ENCODE measurements at regions not wholly inside any gene's neighbourhood (a gene's known extent, or its start where the extent isn't known, plus 50 kb on each side); places are given as distances from the start of the nearest gene placed in this dataset.

DNA sequence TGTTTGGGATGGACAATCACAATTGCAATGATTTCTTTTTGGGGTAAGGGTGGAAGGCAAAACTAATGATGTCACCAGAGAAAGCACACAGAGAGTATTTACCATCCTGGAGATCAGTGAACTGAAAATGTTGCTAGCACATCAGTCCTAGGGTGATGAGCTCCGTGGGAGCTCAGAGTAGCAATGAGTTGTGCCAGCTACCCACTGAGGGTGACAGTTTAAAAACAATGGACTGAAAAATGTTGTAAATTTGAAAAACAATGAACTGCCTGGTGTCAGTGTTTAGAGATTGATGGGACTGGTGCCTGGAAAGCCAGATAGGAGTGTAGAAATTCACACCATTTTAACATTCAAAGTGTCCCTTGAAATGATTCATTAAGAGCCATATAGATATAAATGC lies 198.5 kb downstream of the ATP23 start:
- no peak for DNase-seq (ENCODE audit: low read depth in 2 of 2)

- no peak for DNase-seq (ENCODE audit: low read depth in 2 of 2)
Measured at GRCh38 chr12:58140395-58140794, 199.0 kb downstream of the ATP23 start.

- no peak for DNase-seq (ENCODE audit: low read depth in 2 of 2)
Measured at GRCh38 chr12:58142991-58143390, 201.6 kb downstream of the ATP23 start.

DNA sequence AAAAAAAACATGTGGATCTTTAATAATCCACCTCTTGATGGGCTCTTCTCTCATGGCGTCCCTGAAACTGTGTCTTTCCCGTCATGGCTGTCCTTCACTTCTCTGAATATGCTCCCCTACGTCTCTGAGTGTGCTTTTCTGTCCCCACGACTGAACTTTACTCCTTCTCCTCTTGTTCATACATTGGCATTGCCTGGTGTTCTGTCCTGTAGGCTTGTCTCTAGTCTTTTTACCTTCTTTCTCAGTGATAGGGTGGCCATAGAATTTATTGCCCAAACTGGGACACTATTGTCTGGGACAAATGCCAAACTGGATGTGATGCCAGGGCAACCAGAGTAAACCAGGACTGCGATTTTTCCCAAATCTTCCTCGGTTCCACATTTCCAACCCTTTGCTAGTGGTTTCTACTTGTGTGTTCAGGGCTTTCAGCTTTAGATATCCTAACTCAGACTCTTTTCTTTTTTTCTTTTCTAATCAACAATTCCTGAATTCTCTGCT lies 202.2 kb downstream of the ATP23 start:
- no peak for DNase-seq (ENCODE audit: low read depth in 2 of 2)

GRCh38 chr12:58148405-58148804 lies 207.0 kb downstream of the ATP23 start:
- DNase-seq (ENCODE audit: low read depth in 2 of 2) = no peak

DNA sequence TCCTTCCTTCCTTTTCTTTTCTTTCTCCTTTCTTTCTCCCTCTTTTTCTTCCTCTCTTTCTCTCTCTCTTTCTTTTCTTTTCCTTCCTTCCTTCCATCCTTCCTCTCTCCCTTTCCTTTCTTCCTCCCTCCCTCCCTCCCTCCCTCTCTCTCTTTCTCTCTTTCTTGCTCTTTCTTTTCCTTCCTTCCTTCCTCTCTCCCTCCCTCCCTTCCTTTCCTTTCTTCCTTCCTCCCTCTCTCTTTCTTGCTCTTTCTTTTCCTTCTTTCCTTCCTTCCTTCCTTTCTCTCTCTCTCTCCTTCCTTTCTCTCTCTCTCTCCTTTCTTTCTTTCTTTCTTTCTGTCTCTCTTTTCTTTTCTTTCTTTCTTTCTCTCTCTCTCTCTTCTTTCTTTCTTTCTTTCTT lies 207.6 kb downstream of the ATP23 start:
- no peak for DNase-seq (ENCODE audit: low read depth in 2 of 2)

- DNase-seq (ENCODE audit: low read depth in 2 of 2) = no peak
Measured at GRCh38 chr12:58154359-58154758, 213.0 kb downstream of the ATP23 start.

DNA sequence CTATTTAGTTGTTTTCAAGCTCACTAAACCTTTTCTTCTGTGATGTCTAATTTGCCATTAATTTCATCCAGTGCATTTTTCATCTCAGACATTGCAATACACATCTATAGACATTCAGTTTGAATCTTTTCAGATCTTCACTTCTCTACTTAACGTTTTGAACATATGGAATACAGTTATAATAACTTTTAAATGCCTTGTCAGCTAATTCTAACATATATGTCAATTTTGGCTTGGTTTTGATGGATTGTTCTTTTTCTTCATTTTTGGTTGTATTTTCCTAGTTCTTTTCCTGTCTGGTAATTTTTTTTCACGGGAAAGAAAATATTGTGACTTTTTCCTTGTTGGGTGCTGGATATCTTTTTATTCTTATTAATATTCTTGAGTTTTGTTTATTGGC lies 215.3 kb downstream of the ATP23 start:
- no peak for DNase-seq (ENCODE audit: low read depth in 2 of 2)

DNA sequence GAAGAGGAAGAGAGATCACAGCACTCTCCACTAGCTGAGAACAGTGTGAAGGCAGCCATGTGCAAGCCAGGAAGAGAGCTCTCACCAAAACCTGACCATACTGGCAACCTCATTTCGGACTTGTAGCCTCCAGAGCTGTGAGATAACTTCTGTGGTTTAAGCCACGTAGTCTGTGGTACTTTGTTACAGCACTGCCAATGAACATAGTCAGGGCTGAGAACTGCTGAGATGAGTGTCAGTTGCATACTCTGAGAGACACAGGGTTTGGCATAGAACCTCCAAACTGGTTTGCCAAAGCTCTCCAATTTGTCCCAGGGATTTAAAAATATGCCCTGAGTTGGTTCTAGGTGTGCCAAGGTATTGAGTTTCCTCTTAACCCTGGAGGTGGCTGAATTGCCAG lies 218.6 kb downstream of the ATP23 start:
- no peak for DNase-seq (ENCODE audit: low read depth in 2 of 2)

DNA sequence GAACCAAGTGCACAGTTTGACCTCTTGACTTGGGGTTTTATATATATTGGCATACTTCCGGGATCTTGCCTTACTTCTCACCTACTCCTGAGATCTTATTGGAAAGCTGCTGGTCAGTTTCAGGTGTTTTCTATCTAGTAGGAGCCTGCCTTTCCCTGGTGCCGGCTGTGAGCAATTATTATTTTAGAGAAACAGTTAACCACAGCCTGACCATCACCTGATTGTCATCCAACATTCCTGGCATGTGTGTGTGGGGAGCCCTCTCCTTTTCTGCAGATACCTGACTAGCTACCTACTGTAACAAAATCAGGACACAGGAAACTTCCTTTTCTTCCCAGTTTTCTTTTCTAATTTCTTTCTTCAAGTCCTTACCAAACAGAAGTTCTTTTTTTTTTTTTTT lies 220.4 kb downstream of the ATP23 start:
- no peak for DNase-seq (ENCODE audit: low read depth in 2 of 2)

DNA sequence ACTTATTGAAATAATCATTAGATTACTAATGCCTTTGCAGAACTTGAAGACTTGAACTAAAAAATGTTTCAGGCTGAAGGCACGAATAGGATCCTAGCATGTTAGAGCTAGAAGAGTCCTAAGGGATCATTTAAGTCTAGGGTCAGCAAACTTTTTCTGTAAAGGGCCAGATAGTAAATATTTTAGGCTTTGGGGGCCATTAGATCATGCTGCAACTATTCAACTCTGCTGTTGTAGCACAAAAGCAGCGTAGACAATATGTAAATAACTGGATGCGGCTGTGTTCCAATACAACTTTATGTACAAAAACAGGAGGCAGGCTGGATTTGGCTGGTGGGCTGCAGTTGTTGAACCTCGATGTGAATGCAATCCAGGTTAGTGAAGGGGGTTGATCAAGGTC lies 221.7 kb downstream of the ATP23 start:
- DNase-seq (ENCODE audit: low read depth in 2 of 2) = no peak

- no peak for DNase-seq (ENCODE audit: low read depth in 2 of 2)
Measured at GRCh38 chr12:58166643-58167042, 225.3 kb downstream of the ATP23 start.

GRCh38 chr12:58167622-58168021 lies 226.3 kb downstream of the ATP23 start:
- no peak for DNase-seq (ENCODE audit: low read depth in 2 of 2)

DNA sequence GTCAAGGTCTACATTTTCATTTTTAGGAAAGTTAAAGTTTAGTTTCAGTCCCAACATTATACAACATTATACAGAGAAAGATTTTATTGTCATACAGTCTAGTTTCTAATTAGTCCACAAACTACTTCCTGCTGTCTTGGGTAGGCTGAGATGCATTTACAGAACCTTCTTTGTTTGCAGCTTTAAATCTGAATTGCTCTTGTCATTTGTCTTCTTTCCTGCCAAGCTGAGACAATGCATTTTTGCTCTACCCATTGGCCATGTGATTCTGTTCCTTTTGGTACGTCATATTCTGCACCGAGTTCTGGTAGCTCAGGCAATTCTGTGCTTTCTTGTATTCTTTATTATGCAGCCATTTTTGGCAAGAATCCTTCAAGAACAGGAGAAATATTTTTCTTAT lies 228.5 kb downstream of the ATP23 start:
- no peak for DNase-seq (ENCODE audit: low read depth in 2 of 2)

GRCh38 chr12:58171914-58172313 lies 230.5 kb downstream of the ATP23 start:
- no peak for DNase-seq (ENCODE audit: low read depth in 2 of 2)

DNA sequence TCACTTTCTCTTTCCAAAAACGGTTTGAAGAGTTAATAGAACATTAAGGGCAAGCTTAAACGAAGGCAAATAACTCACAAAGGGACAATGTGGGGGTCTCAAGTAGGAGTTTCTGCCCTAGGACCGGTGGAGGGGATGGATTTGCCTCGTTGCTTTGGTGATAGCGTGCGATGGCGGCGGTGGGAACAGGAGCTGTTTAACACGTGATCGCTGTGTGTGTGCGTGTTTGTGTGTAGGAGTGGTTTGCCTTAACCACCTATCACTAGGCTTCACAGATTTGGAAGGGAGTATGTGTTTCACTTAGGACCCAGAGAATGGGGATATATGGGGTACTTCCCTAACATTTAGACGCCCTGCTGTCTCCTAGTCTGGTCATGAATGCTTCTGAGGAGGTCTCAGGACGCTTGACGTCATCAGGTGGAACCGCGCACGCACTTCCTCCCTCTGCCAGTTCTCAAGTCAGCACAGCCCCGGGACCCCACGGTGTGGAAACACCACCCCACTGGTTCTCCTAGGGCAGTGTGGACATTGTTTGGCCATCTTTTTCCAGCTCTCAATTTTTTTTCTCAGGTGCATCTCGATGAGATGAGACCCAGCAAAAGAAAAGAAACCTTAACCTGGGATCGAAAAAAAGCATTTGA lies 231.2 kb downstream of the ATP23 start:
- DNase-seq (ENCODE audit: low read depth in 2 of 2) = no peak

GRCh38 chr12:58174316-58174715 lies 232.9 kb downstream of the ATP23 start:
- no peak for DNase-seq (ENCODE audit: low read depth in 2 of 2)

DNA sequence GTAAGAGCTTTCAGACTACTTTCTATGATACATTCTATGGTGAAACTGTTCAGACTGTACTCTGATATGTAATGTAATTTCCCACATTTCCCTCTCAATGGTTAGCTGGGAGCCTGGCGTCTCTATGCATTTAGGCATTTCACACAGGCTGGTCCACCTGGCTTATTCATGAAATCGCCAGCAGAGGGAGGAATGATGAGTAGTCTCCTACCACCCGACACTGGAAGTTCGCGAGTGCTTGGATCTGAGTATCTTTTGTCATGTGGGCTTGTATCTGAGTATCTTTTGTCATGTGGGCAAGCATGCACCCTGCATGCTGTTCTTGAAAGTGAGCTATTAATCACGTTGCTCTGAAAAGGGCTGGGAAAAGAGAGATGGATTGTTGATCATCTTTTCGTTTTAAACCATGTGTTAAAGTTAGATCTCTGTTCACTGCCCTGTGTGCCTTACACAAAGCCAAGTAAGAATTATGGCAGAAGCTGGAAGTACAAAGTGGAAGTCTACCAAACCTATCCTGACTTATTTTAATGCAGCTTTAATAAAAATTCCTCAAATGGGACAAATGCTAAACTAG lies 235.0 kb downstream of the ATP23 start:
- DNase-seq (ENCODE audit: low read depth in 2 of 2) = no peak

GRCh38 chr12:58177366-58177765 lies 236.0 kb downstream of the ATP23 start:
- no peak for DNase-seq (ENCODE audit: low read depth in 2 of 2)

- DNase-seq (ENCODE audit: low read depth in 2 of 2) = no peak
Measured at GRCh38 chr12:58184212-58184611, 242.8 kb downstream of the ATP23 start.

GRCh38 chr12:58186401-58186800 lies 245.0 kb downstream of the ATP23 start:
- DNase-seq (ENCODE audit: low read depth in 2 of 2) = no peak

DNA sequence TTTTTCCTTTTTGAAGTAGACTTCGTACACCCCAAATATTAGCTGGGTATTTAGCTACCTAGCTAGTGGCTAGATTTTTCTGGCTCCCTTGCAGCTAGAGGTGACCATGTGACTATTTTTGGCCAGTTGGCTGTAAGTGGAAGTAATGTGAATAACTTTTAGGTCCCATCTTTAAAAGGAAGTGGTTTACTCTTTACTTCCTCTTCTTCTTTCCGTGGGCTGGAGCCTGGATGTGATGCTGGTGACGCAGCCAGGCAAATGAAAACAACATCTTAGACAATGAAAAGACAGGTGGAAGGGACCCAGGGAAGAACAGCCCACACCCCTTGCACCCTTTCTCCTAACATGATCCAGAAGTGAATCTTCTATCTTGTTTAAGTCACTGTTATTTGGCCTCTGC lies 245.5 kb downstream of the ATP23 start:
- no peak for DNase-seq (ENCODE audit: low read depth in 2 of 2)

- no peak for DNase-seq (ENCODE audit: low read depth in 2 of 2)
Measured at GRCh38 chr12:58189030-58189429, 247.7 kb downstream of the ATP23 start.

DNA sequence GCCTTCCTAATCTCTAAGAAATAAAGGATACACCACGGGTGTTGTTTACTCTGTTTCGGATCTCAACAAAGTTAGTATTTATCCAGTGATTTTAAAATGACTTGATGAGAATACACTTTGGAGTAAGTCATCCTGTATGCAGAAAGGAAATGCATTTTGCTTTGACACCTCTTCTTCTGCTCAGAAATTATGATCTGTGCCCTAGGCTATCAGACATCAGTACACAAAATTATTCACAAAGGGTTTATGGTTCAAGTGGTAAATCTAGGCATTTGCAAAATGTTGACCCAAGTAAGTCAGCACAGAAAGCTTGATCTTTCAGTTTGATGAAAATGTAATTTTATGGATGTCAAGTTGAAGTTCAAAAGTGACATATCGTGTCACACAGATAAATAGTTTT lies 248.5 kb downstream of the ATP23 start:
- no peak for DNase-seq (ENCODE audit: low read depth in 2 of 2)

Data from activated CD4-positive, alpha-beta T cell treated with anti-CD3 and anti-CD28 coated beads for 24 hours (primary cell).